ENCODE measurements at regions not wholly inside any gene's neighbourhood (a gene's known extent, or its start where the extent isn't known, plus 50 kb on each side); places are given as distances from the start of the nearest gene placed in this dataset.

DNA sequence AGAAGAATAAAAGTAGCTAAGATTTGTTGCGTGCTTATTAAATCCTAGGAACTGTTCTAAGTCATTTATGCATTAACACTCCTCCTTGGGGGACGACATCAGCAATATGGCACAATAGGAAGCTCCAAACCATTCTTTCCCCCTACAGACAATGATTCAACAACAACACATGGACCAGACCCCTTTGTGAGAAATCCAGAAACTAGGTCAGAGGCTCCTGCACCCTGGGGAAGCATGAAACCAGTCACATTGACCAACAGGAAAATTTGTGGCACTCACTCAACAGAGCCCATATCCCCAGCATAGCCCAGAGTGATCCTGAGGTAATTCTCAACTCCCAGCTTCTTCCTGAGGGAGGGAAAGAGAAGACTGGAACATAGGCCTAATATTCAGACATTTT is 294.4 kb downstream of the HINT1 start:
- H4K5ac ChIP-seq (ENCODE audit: insufficient read length, low read depth, low read length) = peak overlapping the region; percentile 41
- no peaks in the 10 kb centered on the region for H3K79me1 ChIP-seq (ENCODE audit: insufficient read depth, low read depth, low read length, poor library complexity, severe bottlenecking)
- H3T11ph ChIP-seq (ENCODE audit: low read length) = no peak overlapping the region
- H2AK5ac ChIP-seq (ENCODE audit: insufficient read length, low read length) = no peak overlapping the region
- no peak overlapping the region for H2BK5ac ChIP-seq (ENCODE audit: insufficient read length, low read length)
- no peak overlapping the region; the same call in 1 of the 2 replicates for H3K14ac ChIP-seq (ENCODE audit: insufficient read depth, low read length)
- H4K20me1 ChIP-seq (ENCODE audit: control insufficient read depth, insufficient read depth, insufficient read length) = no peaks in the 10 kb centered on the region
- H2BK20ac ChIP-seq (ENCODE audit: low read depth, low read length, poor library complexity, severe bottlenecking) = no peak overlapping the region
- TF ChIP-seq, protein P1, sequence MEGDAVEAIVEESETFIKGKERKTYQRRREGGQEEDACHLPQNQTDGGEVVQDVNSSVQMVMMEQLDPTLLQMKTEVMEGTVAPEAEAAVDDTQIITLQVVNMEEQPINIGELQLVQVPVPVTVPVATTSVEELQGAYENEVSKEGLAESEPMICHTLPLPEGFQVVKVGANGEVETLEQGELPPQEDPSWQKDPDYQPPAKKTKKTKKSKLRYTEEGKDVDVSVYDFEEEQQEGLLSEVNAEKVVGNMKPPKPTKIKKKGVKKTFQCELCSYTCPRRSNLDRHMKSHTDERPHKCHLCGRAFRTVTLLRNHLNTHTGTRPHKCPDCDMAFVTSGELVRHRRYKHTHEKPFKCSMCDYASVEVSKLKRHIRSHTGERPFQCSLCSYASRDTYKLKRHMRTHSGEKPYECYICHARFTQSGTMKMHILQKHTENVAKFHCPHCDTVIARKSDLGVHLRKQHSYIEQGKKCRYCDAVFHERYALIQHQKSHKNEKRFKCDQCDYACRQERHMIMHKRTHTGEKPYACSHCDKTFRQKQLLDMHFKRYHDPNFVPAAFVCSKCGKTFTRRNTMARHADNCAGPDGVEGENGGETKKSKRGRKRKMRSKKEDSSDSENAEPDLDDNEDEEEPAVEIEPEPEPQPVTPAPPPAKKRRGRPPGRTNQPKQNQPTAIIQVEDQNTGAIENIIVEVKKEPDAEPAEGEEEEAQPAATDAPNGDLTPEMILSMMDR (conservative IDR thresholded peaks at IDR 0.05) = no peak
- no peaks in the 10 kb centered on the region for H3K23me2 ChIP-seq (ENCODE audit: insufficient read length, low read depth, low read length, poor library complexity, severe bottlenecking)
- no peak overlapping the region for H2BK120ac ChIP-seq (ENCODE audit: low read depth, low read length, poor library complexity, severe bottlenecking)
- DNase-seq = no peak
- no peaks in the 10 kb centered on the region for H3K4me1 ChIP-seq (ENCODE audit: insufficient read depth, low read length)
- no peak overlapping the region for H3K9ac ChIP-seq (ENCODE audit: extremely low read depth, insufficient read length, low read length)
- Mint-ChIP-seq H3K36me3 (ENCODE audit: insufficient read depth in 1 of 3, low read depth in 3 of 3) (no peaks in the 10 kb centered on the region), H3K4me3 (no peak overlapping the region), H3K27me3 (ENCODE audit: low read depth) (no peaks in the 10 kb centered on the region), H3K27ac (peak overlapping the region in 1 of 3 experiments; percentile 76; a peak in 1 of 7 replicates), H3K9me3 (no peaks in the 10 kb centered on the region; a peak in 1 of 5 replicates), H3K4me1 (peaks cover 13 to 15% of the 10 kb centered on the region in 2 experiments)
- no peak overlapping the region for H3K4ac ChIP-seq (ENCODE audit: low read depth, low read length)
- H3K27ac ChIP-seq (ENCODE audit: insufficient read length, low read depth, low read length) = no peak overlapping the region
- no peak overlapping the region for H3K56ac ChIP-seq (ENCODE audit: insufficient read length, low read depth, low read length)
- no peak overlapping the region for H3K23ac ChIP-seq (ENCODE audit: insufficient read length, low read depth, low read length)
- no peak overlapping the region for H3K4me2 ChIP-seq (ENCODE audit: insufficient read depth, insufficient read length, low read length)
- H4K91ac ChIP-seq (ENCODE audit: insufficient read length, low read depth, low read length) = no peak overlapping the region
- H3K27me3 ChIP-seq (ENCODE audit: insufficient read depth, low read length) = no peaks in the 10 kb centered on the region
- no peak overlapping the region for H2BK12ac ChIP-seq (ENCODE audit: insufficient read length, low read depth, low read length)
- H3K18ac ChIP-seq (ENCODE audit: insufficient read length, low read depth, low read length) = no peak overlapping the region
- WGBS (ENCODE audit: extremely low coverage, insufficient read length, low lambda C conversion rate) = no CpG with 5 or more reads among the region's 2 CpGs
- no peaks in the 10 kb centered on the region for H3K9me3 ChIP-seq (ENCODE audit: control insufficient read depth, low read depth, low read length)
- H2AFZ ChIP-seq (ENCODE audit: low read length) = peak overlapping the region; percentile 24
- no peak overlapping the region for H2BK15ac ChIP-seq (ENCODE audit: low read depth, low read length)
- H3K79me2 ChIP-seq (ENCODE audit: insufficient read depth, low read length) = no peaks in the 10 kb centered on the region
- no peak overlapping the region for H4K8ac ChIP-seq (replicated peaks; ENCODE audit: insufficient read length, low read depth, low read length)
